ENCODE measurements at regions not wholly inside any gene's neighbourhood (a gene's known extent, or its start where the extent isn't known, plus 50 kb on each side); places are given as distances from the start of the nearest gene placed in this dataset.
"Not testable (repeated sequence)": the region's sequence is repeated elsewhere in the genome, so short reads cannot be mapped to it uniquely, and the experiment has no call there.

DNA sequence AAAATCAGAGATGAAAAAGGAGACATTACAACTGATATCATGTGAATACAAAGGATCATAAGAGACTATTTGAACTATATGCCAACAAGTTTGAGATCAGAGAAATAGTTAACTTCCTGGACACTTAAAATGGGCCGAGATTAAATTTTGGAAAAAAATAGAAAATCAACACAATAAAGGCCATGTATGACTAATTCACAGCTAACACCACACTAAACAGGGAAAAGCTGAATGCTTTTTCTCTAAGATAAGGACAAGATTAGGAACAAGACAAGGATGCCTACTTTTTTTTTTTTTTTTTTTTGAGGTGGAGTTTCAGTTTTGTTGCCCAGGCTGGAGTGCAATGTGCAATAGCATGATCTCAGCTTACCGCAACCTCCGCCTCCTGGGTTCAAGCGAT is 151.4 kb upstream of the MAGI2 start:
- H3K4me2 ChIP-seq (ENCODE audit: insufficient read depth, low read length), result no peak overlapping the region
- no peaks in the 10 kb centered on the region for H4K20me1 ChIP-seq (replicated peaks; ENCODE audit: control insufficient read depth, extremely low read depth, insufficient read depth, low read length)
- intact Hi-C loops (cut with micrococcal nuclease), result no loop called here
- CTCF ChIA-PET, result interaction anchor here (0.6 to 1.8 kb wide), 9 partner anchors 9 to 671 kb away, joined by 3 to 6 read pairs (median 3); no protein-coding TSS in a partner anchor
- H3K27ac ChIP-seq (ENCODE audit: insufficient read depth, low read depth, low read length), result no peak overlapping the region
- no peaks in the 10 kb centered on the region for H3K9me3 ChIP-seq (replicated peaks; ENCODE audit: control insufficient read depth, insufficient read depth, low read length)
- dilution Hi-C loops (cut with MboI; ENCODE audit: extremely low pct_ligation_motif_present, low sequenced_read_pairs), result no loop called here
- no peaks in the 10 kb centered on the region for H3K36me3 ChIP-seq (ENCODE audit: control insufficient read depth in 2 of 2, extremely low read depth in 1 of 2, insufficient read depth in 2 of 2, low read length in 2 of 2)
- BruUV-seq (replicated peaks), result no TSS peak
- H2AFZ ChIP-seq (ENCODE audit: low read depth, low read length), result no peak overlapping the region
- H3K9ac ChIP-seq (replicated peaks; ENCODE audit: extremely low read depth, insufficient read depth, low read length), result no peak overlapping the region
- no peaks in the 10 kb centered on the region for H3K9me1 ChIP-seq (replicated peaks; ENCODE audit: control insufficient read depth, extremely low read depth, insufficient read depth, low read length)
- H3K79me2 ChIP-seq (ENCODE audit: control insufficient read depth, insufficient read depth, low read length), result no peaks in the 10 kb centered on the region
- FAIRE-seq (peak; percentile 38), DNase-seq (ENCODE audit: low read depth, low spot score) (peak; percentile 78)
- TF ChIP-seq JUN (IDR thresholded peaks at IDR 0.05; ENCODE audit: borderline replicate concordance, insufficient read depth, insufficient read length, low read depth) (peak; percentile 15), POLR2A (IDR thresholded peaks at IDR 0.05; ENCODE audit: low read depth, low read length) (no peak)
- POLR2A ChIA-PET, result no interaction called here
- H3K4me3 ChIP-seq (replicated peaks in 1 of 3; ENCODE audit: insufficient read depth in 1 of 3, low read depth in 1 of 3, low read length in 3 of 3), result no peak overlapping the region
- H3K4me1 ChIP-seq (ENCODE audit: control insufficient read depth, extremely low read depth, insufficient read depth, low read length), result peaks cover 2% of the 10 kb centered on the region
- H3K27me3 ChIP-seq (ENCODE audit: control insufficient read depth in 2 of 2, insufficient read depth in 2 of 2, low read length in 2 of 2), result no peaks in the 10 kb centered on the region

DNA sequence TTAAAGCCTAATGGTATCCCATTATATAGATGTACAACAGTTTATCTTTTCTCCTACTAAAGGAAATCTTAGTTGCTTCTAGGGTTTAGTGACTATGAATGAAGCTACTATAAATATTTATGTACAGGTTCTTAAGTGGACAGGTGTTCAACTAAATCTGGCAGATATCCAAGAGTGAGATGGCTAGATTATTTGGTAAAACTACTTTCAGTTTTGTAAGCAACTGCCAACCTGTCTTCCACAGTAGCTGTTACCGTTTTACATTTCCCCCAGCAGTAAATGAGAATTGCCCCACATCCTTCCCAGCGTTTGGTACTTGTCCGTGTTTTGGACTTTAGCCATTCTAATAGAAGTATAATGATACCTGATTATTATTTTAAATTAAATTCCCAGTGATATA is 144.9 kb upstream of the MAGI2 start:
- Histone ChIP-seq H3K9ac (replicated peaks; ENCODE audit: extremely low read depth, insufficient read depth, low read length) (no peak overlapping the region), H3K9me1 (replicated peaks; ENCODE audit: control insufficient read depth, extremely low read depth, insufficient read depth, low read length) (no peaks in the 10 kb centered on the region), H3K27me3 (ENCODE audit: control insufficient read depth in 2 of 2, insufficient read depth in 2 of 2, low read length in 2 of 2) (no peaks in the 10 kb centered on the region), H3K27ac (ENCODE audit: insufficient read depth, low read depth, low read length) (no peak overlapping the region), H3K4me2 (ENCODE audit: insufficient read depth, low read length) (no peak overlapping the region), H3K4me3 (replicated peaks in 1 of 3; ENCODE audit: insufficient read depth in 1 of 3, low read depth in 1 of 3, low read length in 3 of 3) (no peak overlapping the region), H3K79me2 (ENCODE audit: control insufficient read depth, insufficient read depth, low read length) (no peaks in the 10 kb centered on the region), H4K20me1 (replicated peaks; ENCODE audit: control insufficient read depth, extremely low read depth, insufficient read depth, low read length) (no peaks in the 10 kb centered on the region), H2AFZ (ENCODE audit: low read depth, low read length) (no peak overlapping the region), H3K36me3 (ENCODE audit: control insufficient read depth in 2 of 2, extremely low read depth in 1 of 2, insufficient read depth in 2 of 2, low read length in 2 of 2) (no peaks in the 10 kb centered on the region), H3K9me3 (replicated peaks; ENCODE audit: control insufficient read depth, insufficient read depth, low read length) (no peaks in the 10 kb centered on the region), H3K4me1 (ENCODE audit: control insufficient read depth, extremely low read depth, insufficient read depth, low read length) (peaks cover 10% of the 10 kb centered on the region)
- FAIRE-seq (no peak), DNase-seq (ENCODE audit: low read depth, low spot score) (no peak)
- ChIA-PET POLR2A (no interaction called here), CTCF (no interaction called here)
- BruUV-seq (replicated peaks), result no TSS peak
- dilution Hi-C loops (cut with MboI; ENCODE audit: extremely low pct_ligation_motif_present, low sequenced_read_pairs), result no loop called here
- intact Hi-C loops (cut with micrococcal nuclease), result no loop called here
- TF ChIP-seq, protein P1, sequence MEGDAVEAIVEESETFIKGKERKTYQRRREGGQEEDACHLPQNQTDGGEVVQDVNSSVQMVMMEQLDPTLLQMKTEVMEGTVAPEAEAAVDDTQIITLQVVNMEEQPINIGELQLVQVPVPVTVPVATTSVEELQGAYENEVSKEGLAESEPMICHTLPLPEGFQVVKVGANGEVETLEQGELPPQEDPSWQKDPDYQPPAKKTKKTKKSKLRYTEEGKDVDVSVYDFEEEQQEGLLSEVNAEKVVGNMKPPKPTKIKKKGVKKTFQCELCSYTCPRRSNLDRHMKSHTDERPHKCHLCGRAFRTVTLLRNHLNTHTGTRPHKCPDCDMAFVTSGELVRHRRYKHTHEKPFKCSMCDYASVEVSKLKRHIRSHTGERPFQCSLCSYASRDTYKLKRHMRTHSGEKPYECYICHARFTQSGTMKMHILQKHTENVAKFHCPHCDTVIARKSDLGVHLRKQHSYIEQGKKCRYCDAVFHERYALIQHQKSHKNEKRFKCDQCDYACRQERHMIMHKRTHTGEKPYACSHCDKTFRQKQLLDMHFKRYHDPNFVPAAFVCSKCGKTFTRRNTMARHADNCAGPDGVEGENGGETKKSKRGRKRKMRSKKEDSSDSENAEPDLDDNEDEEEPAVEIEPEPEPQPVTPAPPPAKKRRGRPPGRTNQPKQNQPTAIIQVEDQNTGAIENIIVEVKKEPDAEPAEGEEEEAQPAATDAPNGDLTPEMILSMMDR (IDR thresholded peaks at IDR 0.05; ENCODE audit: extremely low read depth in 1 of 2, insufficient read depth in 1 of 2, low read depth in 1 of 2, low read length in 2 of 2), result no peak
- TF ChIP-seq POLR2AphosphoS5 (IDR thresholded peaks at IDR 0.05; ENCODE audit: insufficient read depth, low read depth, low read length) (no peak), FOS (IDR thresholded peaks at IDR 0.05; ENCODE audit: borderline replicate concordance, insufficient read depth, low read length) (no peak), JUN (IDR thresholded peaks at IDR 0.05; ENCODE audit: borderline replicate concordance, insufficient read depth, insufficient read length, low read depth) (no peak), MYC (IDR thresholded peaks at IDR 0.05; ENCODE audit: low read depth, low read length) (no peak), POLR2A (IDR thresholded peaks at IDR 0.05; ENCODE audit: low read depth, low read length) (no peak), GATA2 (IDR thresholded peaks at IDR 0.05; ENCODE audit: insufficient read depth, insufficient read length, low read depth, low read length) (no peak), EZH2 (IDR thresholded peaks at IDR 0.05; ENCODE audit: borderline replicate concordance, low read depth, low read length, severe bottlenecking) (no peak)
- TF ChIP-seq, protein P2, sequence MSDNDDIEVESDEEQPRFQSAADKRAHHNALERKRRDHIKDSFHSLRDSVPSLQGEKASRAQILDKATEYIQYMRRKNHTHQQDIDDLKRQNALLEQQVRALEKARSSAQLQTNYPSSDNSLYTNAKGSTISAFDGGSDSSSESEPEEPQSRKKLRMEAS (IDR thresholded peaks at IDR 0.05; ENCODE audit: insufficient read depth, insufficient read length), result no peak

DNA sequence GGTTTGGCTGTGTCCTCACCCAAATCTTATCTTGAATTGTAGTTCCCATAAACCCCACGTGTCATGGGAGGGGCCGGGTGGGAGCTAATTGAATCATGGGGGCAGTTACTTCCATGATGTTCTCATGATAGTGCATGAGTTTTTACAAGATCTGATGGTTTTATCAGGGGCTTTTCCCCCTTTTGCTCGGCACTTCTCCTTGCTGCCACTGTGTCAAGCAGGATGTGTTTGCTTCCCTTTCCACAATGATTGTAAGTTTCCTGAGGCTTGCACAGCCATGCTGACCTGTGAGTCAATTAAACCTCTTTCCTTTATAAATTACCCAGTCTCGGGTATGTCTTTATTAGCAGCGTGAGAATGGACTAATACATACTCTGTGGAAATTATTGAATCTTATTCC is 141.2 kb upstream of the MAGI2 start:
- H3K4me3 ChIP-seq (replicated peaks in 1 of 3; ENCODE audit: insufficient read depth in 1 of 3, low read depth in 1 of 3, low read length in 3 of 3); H3K9me1 ChIP-seq (replicated peaks; ENCODE audit: control insufficient read depth, extremely low read depth, insufficient read depth, low read length); H3K9me3 ChIP-seq (replicated peaks; ENCODE audit: control insufficient read depth, insufficient read depth, low read length); H3K9ac ChIP-seq (replicated peaks; ENCODE audit: extremely low read depth, insufficient read depth, low read length); H3K4me2 ChIP-seq (ENCODE audit: insufficient read depth, low read length); H3K27me3 ChIP-seq (ENCODE audit: control insufficient read depth in 2 of 2, insufficient read depth in 2 of 2, low read length in 2 of 2); H3K27ac ChIP-seq (ENCODE audit: insufficient read depth, low read depth, low read length); H3K79me2 ChIP-seq (ENCODE audit: control insufficient read depth, insufficient read depth, low read length); H3K4me1 ChIP-seq (ENCODE audit: control insufficient read depth, extremely low read depth, insufficient read depth, low read length); H4K20me1 ChIP-seq (replicated peaks; ENCODE audit: control insufficient read depth, extremely low read depth, insufficient read depth, low read length); POLR2A ChIA-PET; H3K36me3 ChIP-seq (ENCODE audit: control insufficient read depth in 2 of 2, extremely low read depth in 1 of 2, insufficient read depth in 2 of 2, low read length in 2 of 2); dilution Hi-C loops (cut with MboI; ENCODE audit: extremely low pct_ligation_motif_present, low sequenced_read_pairs); BruUV-seq (replicated peaks); FAIRE-seq; intact Hi-C loops (cut with micrococcal nuclease): not testable (repeated sequence)
- CTCF ChIA-PET, result interaction anchor here (1.5 kb wide), 1 partner anchor 297 kb away, joined by 4 read pairs; no protein-coding TSS in a partner anchor
- H2AFZ ChIP-seq (ENCODE audit: low read depth, low read length), result peak overlapping the region; percentile 21
- peak; percentile 85 for DNase-seq (ENCODE audit: low read depth, low spot score)

Data from endothelial cell of umbilical vein (primary cell).